ENCODE measurements at regions not wholly inside any gene's neighbourhood (a gene's known extent, or its start where the extent isn't known, plus 50 kb on each side); places are given as distances from the start of the nearest gene placed in this dataset.
"Not testable (repeated sequence)": the region's sequence is repeated elsewhere in the genome, so short reads cannot be mapped to it uniquely, and the experiment has no call there.

DNA sequence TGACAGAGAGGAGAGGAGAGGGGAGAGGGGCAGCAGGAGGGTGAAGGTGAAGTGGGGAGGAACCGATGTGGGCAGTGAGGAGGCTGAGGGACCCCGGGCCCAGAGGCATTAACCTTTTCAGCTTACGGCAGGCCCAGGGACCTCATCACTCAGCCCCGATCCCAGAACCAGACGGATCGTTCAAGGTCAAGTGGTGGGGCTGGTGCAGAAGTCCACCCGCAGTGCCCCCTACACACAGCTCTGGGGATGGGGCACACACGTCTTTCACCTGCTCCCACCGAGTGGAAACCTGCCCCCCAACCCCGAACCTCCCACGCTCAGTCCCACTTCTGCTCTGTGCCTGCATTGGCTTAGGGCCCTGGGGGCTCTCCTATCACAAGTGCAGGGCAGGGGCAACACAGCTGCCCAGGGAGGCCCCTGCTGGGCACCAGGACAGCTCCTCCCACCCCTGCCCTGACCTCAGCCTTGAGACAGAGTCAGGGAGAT, 81.9 kb upstream of the GOLGA6L4 start:
- DNase-seq = not testable (repeated sequence)

DNA sequence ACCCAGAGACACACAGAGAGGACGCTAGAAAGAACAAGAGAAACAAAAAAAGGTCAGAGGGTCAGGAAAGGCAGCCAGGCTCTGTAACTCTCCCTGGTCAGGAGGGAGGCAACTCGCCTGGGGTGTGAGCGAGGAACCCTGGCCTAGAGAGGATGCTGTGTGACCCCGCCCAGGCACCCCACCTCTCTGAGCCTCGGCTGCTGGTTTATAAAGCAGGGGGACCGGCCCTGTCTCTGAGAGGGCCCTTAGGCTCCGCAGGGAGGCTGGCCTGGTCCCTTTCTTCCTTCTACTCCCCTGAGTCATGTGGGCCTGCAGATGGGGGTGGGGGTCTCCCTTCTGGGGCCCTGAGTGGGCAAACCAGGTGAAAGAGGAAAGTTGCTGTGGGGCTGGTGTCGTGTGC, 81.3 kb upstream of the GOLGA6L4 start:
- not testable (repeated sequence) for DNase-seq

DNA sequence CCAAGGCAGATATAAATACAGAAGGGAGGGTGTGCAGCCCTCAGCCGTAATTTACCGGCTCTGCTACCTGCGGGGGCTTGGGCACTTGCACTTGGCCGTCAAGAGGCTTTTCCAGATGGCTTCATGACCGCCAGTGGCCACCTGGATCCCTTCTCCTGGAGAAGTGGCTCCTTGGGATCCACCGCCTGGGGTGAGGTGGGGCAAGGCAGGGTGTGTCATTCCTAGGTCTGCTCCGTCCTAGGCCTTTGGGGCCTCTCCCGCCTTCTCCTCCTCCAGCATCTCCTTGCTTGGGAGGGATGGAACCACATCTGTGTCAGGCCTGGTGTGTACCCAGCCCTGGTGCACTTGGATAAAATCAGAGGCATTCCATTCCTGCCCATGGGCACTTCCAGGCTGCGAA, 80.8 kb upstream of the GOLGA6L4 start:
- not testable (repeated sequence) for DNase-seq

DNA sequence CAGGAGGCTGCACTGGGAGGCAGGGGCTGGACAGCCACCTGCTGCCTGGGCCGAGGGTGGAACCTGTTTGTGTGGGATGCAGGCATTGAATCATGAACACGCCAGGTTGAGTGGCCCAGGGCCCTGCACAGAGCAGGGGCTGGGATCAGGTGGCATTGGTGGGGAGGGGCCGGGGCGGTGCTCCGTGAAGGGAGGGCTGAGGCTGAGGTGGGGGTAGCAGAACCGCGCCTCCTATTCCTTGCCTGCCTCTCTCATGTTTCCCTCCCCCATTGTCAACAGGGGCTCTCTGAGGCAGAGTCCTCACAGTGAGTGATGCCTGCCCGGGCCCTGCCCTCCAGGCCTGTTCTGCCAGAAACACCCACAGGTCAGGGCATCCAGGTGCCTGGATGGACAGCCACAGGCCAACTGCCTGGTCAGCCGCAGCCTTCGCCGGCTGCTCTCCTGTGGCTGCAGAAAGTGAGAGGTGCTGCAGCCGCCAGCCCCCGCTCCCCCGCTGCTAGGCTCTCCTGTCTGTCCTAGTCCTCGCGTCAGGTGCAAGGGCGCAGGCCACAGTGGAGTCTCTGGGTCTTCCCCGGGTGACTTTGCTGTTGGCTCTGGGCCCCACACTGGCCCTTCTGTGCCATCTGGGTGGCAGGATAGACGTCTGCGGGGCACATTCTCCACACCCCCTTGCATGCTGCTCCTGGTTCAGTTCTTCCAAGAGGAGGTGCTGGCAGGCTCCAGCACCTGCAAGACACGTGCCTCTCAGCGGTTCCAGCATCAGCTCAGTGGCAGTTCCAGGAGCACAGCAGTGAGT, 79.6 kb upstream of the GOLGA6L4 start:
- not testable (repeated sequence) for DNase-seq

DNA sequence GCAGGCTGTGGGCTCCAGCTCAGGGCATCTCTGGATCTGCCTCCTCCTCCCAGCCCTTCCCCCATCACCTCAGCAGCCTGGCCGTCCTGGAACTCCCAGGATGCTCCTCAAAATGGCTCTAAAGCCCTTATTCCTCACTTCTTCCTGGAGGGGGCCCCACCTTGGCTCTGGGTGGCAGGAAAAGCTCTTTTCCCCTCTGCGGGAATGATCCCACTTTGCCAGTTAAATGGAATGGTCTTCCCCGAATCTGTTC, 79.1 kb upstream of the GOLGA6L4 start:
- not testable (repeated sequence) for DNase-seq

DNA sequence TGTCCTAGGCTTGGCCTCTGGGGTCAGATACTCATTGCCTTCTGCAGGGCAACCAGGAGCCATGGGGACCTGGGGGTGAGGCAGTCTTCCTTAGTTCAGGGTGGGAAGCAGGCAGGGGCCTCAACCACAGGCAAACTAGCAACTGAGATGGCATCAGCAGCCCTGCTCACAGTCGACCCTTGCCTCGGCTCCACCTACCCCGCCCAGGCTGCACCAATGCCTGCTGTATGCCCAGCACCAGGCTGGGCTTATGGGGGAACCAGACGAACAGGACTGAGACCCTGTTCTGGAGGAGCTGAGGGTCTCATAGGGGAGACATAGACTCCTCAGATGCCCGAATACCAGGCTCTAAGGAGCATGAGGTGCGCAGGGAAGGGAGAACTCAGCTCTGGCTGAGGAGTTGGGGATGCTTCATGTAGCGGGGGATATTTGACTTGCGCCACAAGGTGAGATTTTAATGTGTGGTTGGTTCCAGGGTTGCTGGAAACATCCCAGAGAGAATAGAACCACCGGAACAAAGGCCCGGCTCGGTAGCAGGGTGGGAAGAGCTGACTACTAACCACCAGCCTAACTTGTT, 78.4 kb upstream of the GOLGA6L4 start:
- DNase-seq = not testable (repeated sequence)

- not testable (repeated sequence) for DNase-seq
These were observed 77.7 kb upstream of the GOLGA6L4 start for GRCh38 chr15:84157857-84158256.

DNA sequence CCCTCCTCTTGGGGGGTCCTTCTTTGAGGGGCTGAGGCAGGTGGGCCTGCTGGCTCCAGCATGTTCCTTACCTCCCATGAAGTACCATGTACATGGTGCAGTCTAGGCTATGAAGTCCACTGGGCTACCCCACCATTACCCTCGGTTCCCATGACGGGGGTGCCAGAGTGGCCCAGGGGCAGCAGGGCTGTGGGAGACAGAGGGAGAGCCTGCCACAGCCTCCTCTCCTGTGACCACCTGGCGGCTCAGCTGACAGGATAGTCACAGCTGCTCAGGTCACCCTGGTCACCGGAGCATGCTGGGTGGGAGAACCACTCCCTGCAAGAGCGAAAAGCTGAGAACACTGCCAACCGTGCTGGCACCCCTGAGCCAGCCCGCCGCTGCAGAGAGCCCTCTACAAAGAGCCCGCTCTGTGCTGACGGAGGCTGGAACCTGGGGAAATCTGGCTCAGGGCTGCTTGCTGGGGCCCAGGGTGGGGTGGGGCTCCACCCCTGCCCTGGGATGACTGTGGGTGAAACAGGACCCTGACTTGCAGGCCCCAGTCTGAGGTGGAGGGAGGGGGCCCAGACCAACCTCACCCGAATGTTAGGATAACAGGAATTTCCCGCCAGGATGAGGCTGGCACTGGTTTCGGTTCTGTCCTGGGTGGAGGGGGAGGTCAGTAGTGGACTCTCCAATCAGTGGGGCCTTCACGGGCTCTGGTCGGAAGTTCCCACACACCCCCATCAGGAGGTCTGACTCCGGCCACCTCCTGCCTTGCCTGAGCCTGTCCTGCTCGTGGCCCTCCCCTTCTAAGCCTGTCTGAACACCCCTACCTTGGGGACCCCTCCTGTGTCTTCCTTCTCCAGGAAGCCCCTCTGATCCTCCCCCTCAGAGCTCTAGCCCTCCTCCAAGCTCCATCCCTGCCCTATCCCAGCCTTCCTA, 76.0 kb upstream of the GOLGA6L4 start:
- DNase-seq = not testable (repeated sequence)

- not testable (repeated sequence) for DNase-seq
These were observed 70.9 kb upstream of the GOLGA6L4 start for GRCh38 chr15:84164423-84165292.

- DNase-seq = not testable (repeated sequence)
These were observed 65.5 kb upstream of the GOLGA6L4 start for GRCh38 chr15:84170029-84170428.

GRCh38 chr15:84173231-84173610, 62.4 kb upstream of the GOLGA6L4 start:
- not testable (repeated sequence) for DNase-seq
